Panc1 (cell line): ENCODE measurements at regions not wholly inside any gene's neighbourhood (a gene's known extent, or its start where the extent isn't known, plus 50 kb on each side); places are given as distances from the start of the nearest gene placed in this dataset.

Source experiments
- CTCF ChIP-seq: fragments of 450-650 bp; IDR thresholded peaks from 2 replicates; pipeline ENCODE4 v1.5.1; 2017; ENCODE audit warnings: mild to moderate bottlenecking
- POLR2AphosphoS5 ChIP-seq: IDR thresholded peaks from 2 replicates; pipeline ENCODE4 v1.6.1; 2012; ENCODE audit warnings: mild to moderate bottlenecking, low read depth, low read length, moderate library complexity

DNA sequence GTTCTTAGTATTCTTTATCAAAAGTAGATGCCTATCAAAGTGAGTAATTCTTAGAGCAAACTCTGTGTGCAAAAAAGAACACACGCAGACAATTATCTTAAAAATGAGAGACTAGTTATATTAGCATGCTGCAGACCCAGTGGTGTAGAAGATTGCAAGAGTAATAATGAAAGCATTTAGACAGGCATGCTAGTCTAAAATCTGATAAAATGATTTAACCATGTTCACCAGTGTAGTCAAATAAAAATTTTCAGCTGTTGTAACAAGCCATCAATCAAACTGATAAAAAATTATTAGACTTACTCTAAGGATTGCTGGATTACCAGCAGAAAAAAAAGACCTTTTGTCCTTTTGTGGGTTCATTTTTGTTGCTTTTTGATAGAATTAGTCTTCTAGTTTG lies 241.9 kb upstream of the TLE4 start:
- TF ChIP-seq CTCF (no peak), POLR2AphosphoS5 (no peak)
